Mesendoderm (in vitro differentiated cells): ENCODE measurements at regions not wholly inside any gene's neighbourhood (a gene's known extent, or its start where the extent isn't known, plus 50 kb on each side); places are given as distances from the start of the nearest gene placed in this dataset.

Experiments
- DNase-seq: peaks from one replicate; pipeline ENCODE4 v3.0.0; 2013
- H2AK5ac ChIP-seq: 2 replicates; pipeline ENCODE4 v1.6.1; 2013; ENCODE audit warnings: low read length, inconsistent platforms
- H2BK120ac ChIP-seq: 2 replicates; pipeline ENCODE4 v1.6.1; 2013; ENCODE audit warnings: low read depth, mild to moderate bottlenecking, low read length, moderate library complexity, mixed read lengths
- H2BK15ac ChIP-seq: replicated peaks from 2 replicates; pipeline ENCODE4 v1.6.1; 2013; ENCODE audit warnings: low read depth, mild to moderate bottlenecking, moderate library complexity
- H2BK5ac ChIP-seq: 2 replicates; pipeline ENCODE4 v1.6.1; 2013; ENCODE audit warnings: low read length, inconsistent platforms
- H3K18ac ChIP-seq: 2 replicates; pipeline ENCODE4 v1.6.1; 2013; ENCODE audit warnings: mild to moderate bottlenecking, low read length, mixed read lengths
- H3K23ac ChIP-seq: one replicate; pipeline ENCODE4 v1.6.1; 2013; ENCODE audit warnings: low read length
- H3K27ac ChIP-seq: 2 replicates; pipeline ENCODE4 v1.5.1; 2013; ENCODE audit warnings: low read depth, mild to moderate bottlenecking, inconsistent platforms, low read length, moderate library complexity
- H3K27me3 ChIP-seq: 2 replicates; pipeline ENCODE4 v1.6.1; 2013; ENCODE audit warnings: low read length, control low read depth, mild to moderate bottlenecking, inconsistent platforms; ENCODE audit not compliant: insufficient read depth, poor library complexity
- H3K36me3 ChIP-seq: 2 replicates; pipeline ENCODE4 v1.6.1; 2013; ENCODE audit warnings: low read length, inconsistent platforms; ENCODE audit not compliant: control insufficient read depth, insufficient read depth
- H3K4ac ChIP-seq: one replicate; pipeline ENCODE4 v1.6.1; 2013; ENCODE audit warnings: low read depth, mild to moderate bottlenecking, low read length, moderate library complexity
- H3K4me1 ChIP-seq: 2 replicates; pipeline ENCODE4 v1.6.1; 2013; ENCODE audit warnings: low read depth, low read length, inconsistent platforms; ENCODE audit not compliant: control insufficient read depth
- H3K4me2 ChIP-seq: 2 replicates; pipeline ENCODE4 v1.6.1; 2013; ENCODE audit warnings: low read length
- H3K4me3 ChIP-seq: 2 replicates; pipeline ENCODE4 v1.5.1; 2013; ENCODE audit warnings: mild to moderate bottlenecking, low read length
- H3K56ac ChIP-seq: one replicate; pipeline ENCODE4 v1.6.1; 2013; ENCODE audit warnings: low read length
- H3K79me1 ChIP-seq: 2 replicates; pipeline ENCODE4 v1.6.1; 2013; ENCODE audit warnings: low read length, inconsistent platforms
- H3K79me2 ChIP-seq: 2 replicates; pipeline ENCODE4 v1.6.1; 2013; ENCODE audit warnings: mild to moderate bottlenecking, low read length; ENCODE audit not compliant: control insufficient read depth, insufficient read depth
- H3K9ac ChIP-seq: 2 replicates; pipeline ENCODE4 v1.6.1; 2013; ENCODE audit warnings: low read length, inconsistent platforms
- H4K5ac ChIP-seq: one replicate; pipeline ENCODE4 v1.6.1; 2013; ENCODE audit warnings: low read length
- H4K8ac ChIP-seq: one replicate; pipeline ENCODE4 v1.6.1; 2013; ENCODE audit warnings: low read depth, mild to moderate bottlenecking, control low read depth, low read length, moderate library complexity
- WGBS: extraction: QIAGEN DNeasy Blood & Tissue Kit; methylation state at CpG from one replicate; pipeline ENCODE4 v1.1.7; 2013; ENCODE audit warnings: low lambda C conversion rate, missing lambda C conversion rate; ENCODE audit not compliant: insufficient coverage; ENCODE audit errors: extremely low coverage; 5-methylcytosine and 5-hydroxymethylcytosine counted together

DNA sequence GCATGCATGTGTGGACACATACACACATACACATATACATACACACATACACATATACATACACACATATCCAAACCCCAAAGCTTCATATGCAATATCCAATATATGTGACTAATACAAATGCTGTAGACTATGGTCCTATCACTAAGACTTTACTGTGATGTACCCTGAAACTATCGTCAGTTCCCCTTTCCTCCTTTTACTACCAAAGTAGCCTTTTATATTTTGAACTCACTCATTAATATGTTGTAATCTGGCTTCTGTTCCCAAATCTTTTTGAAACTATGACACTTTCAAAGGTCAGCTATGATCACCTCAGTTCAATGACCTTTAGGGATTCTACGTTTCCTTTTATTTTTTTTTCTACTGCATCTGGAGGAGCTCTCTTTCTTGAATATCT lies 64.8 kb upstream of the TFEC start:
- H3K4ac ChIP-seq, result no peak overlapping the region
- H3K23ac ChIP-seq, result no peak overlapping the region
- H3K79me2 ChIP-seq, result no peaks in the 10 kb centered on the region
- H2BK120ac ChIP-seq, result no peak overlapping the region
- H2BK5ac ChIP-seq, result no peak overlapping the region
- H2AK5ac ChIP-seq, result no peak overlapping the region
- H4K5ac ChIP-seq, result no peak overlapping the region
- DNase-seq, result no peak
- no peaks in the 10 kb centered on the region for H3K79me1 ChIP-seq
- no peak overlapping the region for H3K4me2 ChIP-seq
- no peaks in the 10 kb centered on the region for H3K27me3 ChIP-seq
- no CpG with 5 or more reads among the region's 2 CpGs for WGBS
- H3K36me3 ChIP-seq, result no peaks in the 10 kb centered on the region
- no peak overlapping the region for H3K56ac ChIP-seq
- H4K8ac ChIP-seq, result no peak overlapping the region
- H3K4me1 ChIP-seq, result no peaks in the 10 kb centered on the region
- no peak overlapping the region for H3K27ac ChIP-seq
- no peak overlapping the region for H2BK15ac ChIP-seq
- no peak overlapping the region for H3K4me3 ChIP-seq
- H3K18ac ChIP-seq, result no peak overlapping the region
- H3K9ac ChIP-seq, result no peak overlapping the region

DNA sequence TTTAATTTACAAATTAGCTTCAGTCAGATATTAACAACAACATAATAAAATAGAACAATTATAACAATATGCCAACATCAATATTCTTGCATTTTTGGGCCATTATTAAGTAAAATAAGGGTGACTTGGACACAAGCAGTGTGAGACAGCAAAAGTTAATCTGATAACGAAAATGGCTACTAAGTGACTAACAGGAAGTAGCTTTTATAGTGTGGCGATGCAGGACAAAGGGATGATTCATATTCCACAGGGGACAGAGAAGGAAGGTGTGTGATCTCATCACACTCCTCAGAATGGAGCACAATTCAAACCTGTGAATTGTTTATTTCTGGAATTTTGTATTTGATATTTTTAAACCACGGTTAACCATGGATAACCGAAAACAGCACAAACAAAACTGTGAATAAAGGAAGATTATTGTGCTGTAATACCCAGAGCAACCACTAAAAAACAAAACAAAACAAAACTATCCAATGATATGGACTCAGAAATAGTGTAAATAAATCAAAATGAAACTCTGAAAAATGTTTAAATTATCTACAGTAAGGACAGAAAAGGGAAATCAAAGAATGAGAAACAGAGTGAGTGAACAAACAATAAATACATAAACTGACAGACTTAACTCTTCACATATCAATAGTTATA lies 66.9 kb upstream of the TFEC start:
- Histone ChIP-seq H3K23ac (no peak overlapping the region), H3K4me3 (no peak overlapping the region), H3K18ac (no peak overlapping the region), H3K4me1 (no peaks in the 10 kb centered on the region), H3K56ac (no peak overlapping the region), H4K5ac (no peak overlapping the region), H3K4me2 (no peak overlapping the region), H3K79me2 (no peaks in the 10 kb centered on the region), H2BK5ac (no peak overlapping the region), H2BK15ac (no peak overlapping the region), H3K27me3 (no peaks in the 10 kb centered on the region), H3K27ac (no peak overlapping the region), H2AK5ac (no peak overlapping the region), H3K79me1 (no peaks in the 10 kb centered on the region), H4K8ac (no peak overlapping the region), H3K36me3 (no peaks in the 10 kb centered on the region), H3K9ac (no peak overlapping the region), H3K4ac (no peak overlapping the region), H2BK120ac (no peak overlapping the region)
- no CpG with 5 or more reads among the region's 4 CpGs for WGBS
- peak; percentile 66 for DNase-seq

DNA sequence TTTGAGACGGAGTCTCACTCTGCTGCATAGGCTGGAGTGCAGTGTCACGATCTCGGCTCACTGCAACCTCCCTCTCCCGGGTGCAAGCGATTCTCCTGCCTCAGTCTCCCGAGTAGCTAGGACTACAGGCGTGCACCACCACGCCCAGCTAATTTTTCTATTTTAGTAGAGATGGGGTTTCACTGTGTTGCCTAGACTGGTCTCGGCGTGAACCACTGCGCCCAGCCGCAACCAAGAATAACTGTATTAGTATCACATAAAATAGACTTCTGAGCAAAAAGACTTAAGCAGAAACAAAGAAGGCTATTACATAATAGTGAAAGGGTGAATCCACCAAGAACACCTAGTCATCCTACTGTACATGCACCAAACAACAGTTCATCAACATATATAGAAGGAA lies 67.6 kb upstream of the TFEC start:
- H4K8ac ChIP-seq, result no peak overlapping the region
- H3K18ac ChIP-seq, result no peak overlapping the region
- H3K27me3 ChIP-seq, result no peaks in the 10 kb centered on the region
- no peak overlapping the region for H3K4me3 ChIP-seq
- no CpG with 5 or more reads among the region's 12 CpGs for WGBS
- H2BK15ac ChIP-seq, result no peak overlapping the region
- no peak overlapping the region for H2BK120ac ChIP-seq
- H3K36me3 ChIP-seq, result no peaks in the 10 kb centered on the region
- no peak overlapping the region for H4K5ac ChIP-seq
- no peaks in the 10 kb centered on the region for H3K4me1 ChIP-seq
- H2AK5ac ChIP-seq, result no peak overlapping the region
- H3K79me1 ChIP-seq, result no peaks in the 10 kb centered on the region
- no peak overlapping the region for H2BK5ac ChIP-seq
- no peak overlapping the region for H3K4me2 ChIP-seq
- H3K23ac ChIP-seq, result no peak overlapping the region
- DNase-seq, result no peak
- no peak overlapping the region for H3K4ac ChIP-seq
- H3K79me2 ChIP-seq, result no peaks in the 10 kb centered on the region
- H3K9ac ChIP-seq, result no peak overlapping the region
- H3K56ac ChIP-seq, result no peak overlapping the region
- H3K27ac ChIP-seq, result no peak overlapping the region

- H3K23ac ChIP-seq, result no peak overlapping the region
These were observed 70.1 kb upstream of the TFEC start for GRCh38 chr7:116100626-116101025.

GRCh38 chr7:116101704-116102103 lies 71.1 kb upstream of the TFEC start:
- H3K4me3 ChIP-seq, result no peak overlapping the region
- no peak overlapping the region for H4K5ac ChIP-seq
- H3K79me2 ChIP-seq, result no peaks in the 10 kb centered on the region
- H3K4me2 ChIP-seq, result no peak overlapping the region
- H3K56ac ChIP-seq, result no peak overlapping the region
- H3K27me3 ChIP-seq, result no peaks in the 10 kb centered on the region
- H3K23ac ChIP-seq, result no peak overlapping the region
- H3K36me3 ChIP-seq, result no peaks in the 10 kb centered on the region
- H3K4ac ChIP-seq, result no peak overlapping the region
- H3K79me1 ChIP-seq, result no peaks in the 10 kb centered on the region
- no peak overlapping the region for H2AK5ac ChIP-seq
- no peak overlapping the region for H3K27ac ChIP-seq
- H2BK15ac ChIP-seq, result no peak overlapping the region
- no CpG with 5 or more reads among the region's 2 CpGs for WGBS
- no peak overlapping the region for H2BK5ac ChIP-seq
- H3K4me1 ChIP-seq, result no peaks in the 10 kb centered on the region
- no peak overlapping the region for H3K18ac ChIP-seq
- no peak overlapping the region for H3K9ac ChIP-seq
- no peak for DNase-seq
- H4K8ac ChIP-seq, result no peak overlapping the region
- H2BK120ac ChIP-seq, result no peak overlapping the region

More at GRCh38 chr7:116100626-116101025, 70.1 kb upstream of the TFEC start:
- H2AK5ac ChIP-seq, result no peak overlapping the region
- H3K36me3 ChIP-seq, result no peaks in the 10 kb centered on the region
- H2BK15ac ChIP-seq, result no peak overlapping the region
- no peak overlapping the region for H3K4me3 ChIP-seq
- H2BK5ac ChIP-seq, result no peak overlapping the region
- no CpG with 5 or more reads among the region's 2 CpGs for WGBS
- DNase-seq, result no peak
- no peak overlapping the region for H3K4ac ChIP-seq
- H3K4me1 ChIP-seq, result no peaks in the 10 kb centered on the region
- H3K18ac ChIP-seq, result no peak overlapping the region
- H2BK120ac ChIP-seq, result no peak overlapping the region
- no peak overlapping the region for H4K8ac ChIP-seq
- no peak overlapping the region for H3K27ac ChIP-seq
- no peaks in the 10 kb centered on the region for H3K27me3 ChIP-seq
- no peak overlapping the region for H3K4me2 ChIP-seq
- H3K9ac ChIP-seq, result no peak overlapping the region
- no peaks in the 10 kb centered on the region for H3K79me1 ChIP-seq
- no peaks in the 10 kb centered on the region for H3K79me2 ChIP-seq
- H3K56ac ChIP-seq, result no peak overlapping the region
- no peak overlapping the region for H4K5ac ChIP-seq

- H2BK5ac ChIP-seq, result no peak overlapping the region
- no peak overlapping the region for H2BK15ac ChIP-seq
- H3K4ac ChIP-seq, result no peak overlapping the region
- H4K5ac ChIP-seq, result no peak overlapping the region
- H3K79me1 ChIP-seq, result no peaks in the 10 kb centered on the region
- H3K4me2 ChIP-seq, result no peak overlapping the region
- H2BK120ac ChIP-seq, result no peak overlapping the region
- H3K56ac ChIP-seq, result no peak overlapping the region
- DNase-seq, result no peak
- H3K18ac ChIP-seq, result no peak overlapping the region
- no peak overlapping the region for H3K9ac ChIP-seq
- no peak overlapping the region for H3K4me3 ChIP-seq
- H2AK5ac ChIP-seq, result no peak overlapping the region
- no peaks in the 10 kb centered on the region for H3K4me1 ChIP-seq
- H3K27ac ChIP-seq, result no peak overlapping the region
- no peak overlapping the region for H4K8ac ChIP-seq
- H3K27me3 ChIP-seq, result no peaks in the 10 kb centered on the region
- H3K23ac ChIP-seq, result no peak overlapping the region
- no peaks in the 10 kb centered on the region for H3K79me2 ChIP-seq
- no peaks in the 10 kb centered on the region for H3K36me3 ChIP-seq
These were observed 80.9 kb upstream of the TFEC start for GRCh38 chr7:116111475-116111874.
